HUES64 (cell line): ENCODE measurements at regions not wholly inside any gene's neighbourhood (a gene's known extent, or its start where the extent isn't known, plus 50 kb on each side); places are given as distances from the start of the nearest gene placed in this dataset.

Experiments
- H3K27ac ChIP-seq: 2 replicates; pipeline ENCODE4 v1.7.0; 2013; ENCODE audit warnings: low read depth, low read length, inconsistent platforms
- H3K27me3 ChIP-seq: 2 replicates; pipeline ENCODE4 v1.6.1; 2013; ENCODE audit warnings: mild to moderate bottlenecking, low read length; ENCODE audit not compliant: insufficient read depth
- H3K36me3 ChIP-seq: 2 replicates; pipeline ENCODE4 v1.6.1; 2013; ENCODE audit warnings: mild to moderate bottlenecking, low read length; ENCODE audit not compliant: insufficient read depth
- H3K4me1 ChIP-seq: 2 replicates; pipeline ENCODE4 v1.6.1; 2013; ENCODE audit warnings: mild to moderate bottlenecking, low read length, moderate library complexity; ENCODE audit not compliant: insufficient read depth
- H3K4me3 ChIP-seq: 2 replicates; pipeline ENCODE4 v1.5.1; 2013; ENCODE audit warnings: mild to moderate bottlenecking, low read length, moderate library complexity
- H3K9ac ChIP-seq: 2 replicates; pipeline ENCODE4 v1.6.1; 2013; ENCODE audit warnings: mild to moderate bottlenecking, low read depth, low read length
- H3K9me3 ChIP-seq: 2 replicates; pipeline ENCODE4 v1.6.1; 2013; ENCODE audit warnings: low read depth, low read length; ENCODE audit not compliant: insufficient read depth
- WGBS: fragments of 150-250, 120-280 bp; methylation state at CpG from one replicate; pipeline ENCODE4 v1.1.7; 2013; ENCODE audit warnings: missing lambda C conversion rate; 5-methylcytosine and 5-hydroxymethylcytosine counted together

- H3K36me3 ChIP-seq: no peaks in the 10 kb centered on the region
- H3K27me3 ChIP-seq: no peaks in the 10 kb centered on the region
- WGBS: 95% methylated on average over 2 of the region's 2 CpGs
- no peak overlapping the region for H3K9ac ChIP-seq
- no peak overlapping the region for H3K4me3 ChIP-seq
- H3K9me3 ChIP-seq: 0 out of 2 replicates have a peak, but pooled peaks cover 3% of the 10 kb centered on the region
- no peaks in the 10 kb centered on the region for H3K4me1 ChIP-seq
- no peak overlapping the region for H3K27ac ChIP-seq
Measured at GRCh38 chr10:90440870-90441269, 417.0 kb downstream of the HTR7 start.

GRCh38 chr10:90443342-90443741 lies 414.5 kb downstream of the HTR7 start:
- Histone ChIP-seq H3K27me3 (no peaks in the 10 kb centered on the region), H3K4me3 (no peak overlapping the region), H3K27ac (no peak overlapping the region), H3K36me3 (no peaks in the 10 kb centered on the region), H3K9ac (no peak overlapping the region), H3K9me3 (0 out of 2 replicates have a peak, but pooled peaks cover 3% of the 10 kb centered on the region), H3K4me1 (no peaks in the 10 kb centered on the region)
- WGBS: 90% methylated on average over 3 of the region's 3 CpGs

DNA sequence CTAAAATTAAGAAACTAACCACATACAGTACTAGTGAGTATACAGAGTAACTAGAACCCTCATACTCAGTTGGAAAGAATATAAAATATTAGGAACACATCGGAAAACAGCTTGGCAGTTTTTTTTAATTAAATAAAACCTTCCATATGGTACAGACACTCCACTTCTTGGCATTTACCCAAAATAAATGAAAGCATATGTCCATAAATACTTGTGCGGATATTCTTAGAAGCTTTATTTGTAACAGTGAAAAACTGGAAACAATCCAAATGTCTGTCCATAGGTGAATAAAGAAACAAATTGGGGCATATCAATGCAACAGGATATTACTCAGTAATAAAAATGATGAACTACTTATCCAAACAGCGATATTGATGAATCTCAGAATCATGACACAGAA lies 410.0 kb downstream of the HTR7 start:
- Histone ChIP-seq H3K27ac (no peak overlapping the region), H3K4me1 (no peaks in the 10 kb centered on the region), H3K27me3 (no peaks in the 10 kb centered on the region), H3K4me3 (no peak overlapping the region), H3K36me3 (no peaks in the 10 kb centered on the region), H3K9ac (no peak overlapping the region), H3K9me3 (no peaks in the 10 kb centered on the region)
- 100% methylated on average over 1 of the region's 3 CpGs for WGBS

- Histone ChIP-seq H3K9me3 (no peaks in the 10 kb centered on the region), H3K36me3 (no peaks in the 10 kb centered on the region), H3K4me1 (no peaks in the 10 kb centered on the region), H3K27me3 (no peaks in the 10 kb centered on the region), H3K9ac (no peak overlapping the region), H3K27ac (no peak overlapping the region), H3K4me3 (no peak overlapping the region)
Measured at GRCh38 chr10:90450797-90451196, 407.0 kb downstream of the HTR7 start.

DNA sequence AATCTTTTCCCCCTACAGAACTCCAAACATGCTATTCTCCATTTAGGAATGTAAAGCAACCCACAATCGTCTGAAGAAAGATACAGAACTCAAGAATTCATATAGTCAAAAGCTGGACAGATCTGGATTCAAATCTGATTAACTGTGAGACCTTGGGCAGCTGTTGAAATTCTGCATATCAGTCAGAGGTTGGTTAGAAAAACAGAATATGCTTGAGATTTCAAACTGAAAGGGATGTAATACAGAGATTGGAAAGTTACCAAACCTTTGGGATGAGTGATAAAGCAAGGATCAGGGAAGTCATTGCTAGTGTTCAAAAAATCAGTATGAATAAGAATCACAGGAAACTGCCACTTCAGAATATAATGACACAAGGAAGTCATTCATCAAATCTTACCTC lies 406.6 kb downstream of the HTR7 start:
- H3K27me3 ChIP-seq: no peaks in the 10 kb centered on the region
- no peak overlapping the region for H3K4me3 ChIP-seq
- H3K27ac ChIP-seq: no peak overlapping the region
- H3K9me3 ChIP-seq: no peaks in the 10 kb centered on the region
- no peak overlapping the region for H3K9ac ChIP-seq
- 57% methylated on average over 1 of the region's 1 CpG for WGBS
- H3K36me3 ChIP-seq: no peaks in the 10 kb centered on the region
- H3K4me1 ChIP-seq: no peaks in the 10 kb centered on the region

GRCh38 chr10:90458054-90458453 lies 399.8 kb downstream of the HTR7 start:
- Histone ChIP-seq H3K9me3 (no peaks in the 10 kb centered on the region), H3K9ac (no peak overlapping the region), H3K36me3 (no peaks in the 10 kb centered on the region), H3K27me3 (no peaks in the 10 kb centered on the region), H3K4me1 (peaks cover 5% of the 10 kb centered on the region; the same call in 1 of the 2 replicates), H3K4me3 (no peak overlapping the region), H3K27ac (no peak overlapping the region)
- 88% methylated on average over 1 of the region's 1 CpG for WGBS

GRCh38 chr10:90458571-90458970 lies 399.3 kb downstream of the HTR7 start:
- WGBS: 100% methylated on average over 1 of the region's 1 CpG
- Histone ChIP-seq H3K36me3 (no peaks in the 10 kb centered on the region), H3K4me3 (no peak overlapping the region), H3K9ac (no peak overlapping the region), H3K27me3 (no peaks in the 10 kb centered on the region), H3K9me3 (no peaks in the 10 kb centered on the region; the same call in 1 of the 2 replicates), H3K4me1 (peaks cover 5% of the 10 kb centered on the region; the same call in 1 of the 2 replicates), H3K27ac (no peak overlapping the region)

DNA sequence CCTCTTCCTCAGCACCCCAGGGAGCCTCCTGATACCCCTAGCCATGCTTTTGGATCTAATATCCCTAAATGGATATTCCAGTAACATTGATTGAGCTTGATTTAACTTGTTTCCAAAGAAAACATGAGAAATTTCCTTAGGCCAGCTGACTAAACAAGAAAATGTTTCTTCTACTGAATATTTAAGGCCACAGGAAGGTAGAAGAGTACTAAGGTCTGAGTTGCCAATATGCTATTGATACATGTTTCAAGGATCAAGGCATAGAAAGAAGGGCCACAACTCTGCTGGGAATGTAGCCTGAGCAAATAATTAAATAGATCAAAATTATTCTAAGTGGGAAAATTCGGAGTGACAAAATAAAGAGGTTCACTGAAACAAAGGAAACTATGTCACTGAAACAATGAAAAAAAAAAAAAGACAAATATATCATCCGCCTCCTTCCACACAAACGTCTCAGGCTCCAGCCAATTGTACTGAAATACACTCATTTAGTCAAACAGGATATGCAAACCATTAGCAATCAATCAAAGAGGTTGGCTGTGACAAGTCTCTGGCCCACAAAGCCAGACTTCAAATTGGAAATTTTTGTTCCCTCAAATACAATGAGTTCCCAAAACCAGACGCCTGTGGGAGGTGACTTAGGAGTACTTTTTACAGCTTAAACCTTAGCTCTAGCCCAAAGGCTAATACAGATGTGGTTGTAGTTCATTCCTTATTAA lies 396.2 kb downstream of the HTR7 start:
- no peak overlapping the region for H3K27ac ChIP-seq
- H3K4me1 ChIP-seq: peaks cover 5% of the 10 kb centered on the region; the same call in 1 of the 2 replicates
- WGBS: 79% methylated on average over 3 of the region's 4 CpGs
- H3K9me3 ChIP-seq: no peaks in the 10 kb centered on the region; the same call in 1 of the 2 replicates
- no peaks in the 10 kb centered on the region for H3K36me3 ChIP-seq
- H3K27me3 ChIP-seq: no peaks in the 10 kb centered on the region
- no peak overlapping the region for H3K4me3 ChIP-seq
- no peak overlapping the region for H3K9ac ChIP-seq

DNA sequence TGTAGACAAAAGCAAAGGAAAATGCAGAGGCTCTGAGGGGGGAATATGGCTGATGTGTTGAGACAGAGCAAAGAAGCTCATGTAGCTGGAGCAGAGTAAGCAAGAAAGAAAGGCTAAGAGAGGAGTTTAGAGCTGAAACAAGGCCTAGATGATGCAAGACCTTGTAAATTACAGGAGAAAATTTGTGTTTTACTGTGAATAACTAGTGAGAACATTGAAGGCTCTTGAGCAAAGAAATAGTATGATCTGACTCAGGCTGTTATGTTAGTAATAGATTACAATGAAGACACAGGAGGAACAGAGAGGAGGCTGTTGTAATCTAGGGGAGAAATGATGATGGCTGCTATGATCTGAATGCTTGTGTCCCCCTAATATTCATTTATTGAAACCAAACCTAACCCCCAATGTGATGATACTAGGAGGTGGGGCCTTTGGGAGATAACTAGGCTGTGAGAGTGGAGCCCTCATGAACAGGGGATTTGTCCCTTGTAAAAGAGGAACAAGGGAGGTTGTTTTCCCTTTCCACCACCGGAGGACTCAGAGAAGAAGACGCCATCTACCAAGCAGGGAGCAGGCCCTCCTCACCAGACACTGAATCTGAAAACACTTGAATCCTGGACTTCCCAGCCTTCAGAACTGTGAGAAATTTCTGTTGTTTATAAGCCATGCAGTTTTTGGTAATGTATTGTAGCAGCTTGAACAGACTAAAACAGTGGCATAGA lies 394.9 kb downstream of the HTR7 start:
- Histone ChIP-seq H3K27me3 (no peaks in the 10 kb centered on the region), H3K4me1 (peaks cover 5% of the 10 kb centered on the region; the same call in 1 of the 2 replicates), H3K9me3 (no peaks in the 10 kb centered on the region; the same call in 1 of the 2 replicates), H3K9ac (no peak overlapping the region), H3K4me3 (no peak overlapping the region), H3K36me3 (no peaks in the 10 kb centered on the region), H3K27ac (no peak overlapping the region)
- 94% methylated on average over 2 of the region's 2 CpGs for WGBS

GRCh38 chr10:90464329-90464728 lies 393.5 kb downstream of the HTR7 start:
- Histone ChIP-seq H3K36me3 (no peaks in the 10 kb centered on the region), H3K4me3 (no peak overlapping the region), H3K9me3 (no peaks in the 10 kb centered on the region; the same call in 1 of the 2 replicates), H3K4me1 (peaks cover 5% of the 10 kb centered on the region; the same call in 1 of the 2 replicates), H3K9ac (no peak overlapping the region), H3K27me3 (no peaks in the 10 kb centered on the region), H3K27ac (no peak overlapping the region)
- 93% methylated on average over 1 of the region's 1 CpG for WGBS

- WGBS: 90% methylated on average over 1 of the region's 1 CpG
- H3K36me3 ChIP-seq: no peaks in the 10 kb centered on the region
- no peak overlapping the region for H3K4me3 ChIP-seq
- H3K4me1 ChIP-seq: peaks cover 8% of the 10 kb centered on the region
- H3K9ac ChIP-seq: no peak overlapping the region
- H3K27me3 ChIP-seq: no peaks in the 10 kb centered on the region
- no peaks in the 10 kb centered on the region for H3K9me3 ChIP-seq
- H3K27ac ChIP-seq: no peak overlapping the region
Measured at GRCh38 chr10:90470966-90471365, 386.9 kb downstream of the HTR7 start.
